ENCODE measurements at regions not wholly inside any gene's neighbourhood (a gene's known extent, or its start where the extent isn't known, plus 50 kb on each side); places are given as distances from the start of the nearest gene placed in this dataset.

DNA sequence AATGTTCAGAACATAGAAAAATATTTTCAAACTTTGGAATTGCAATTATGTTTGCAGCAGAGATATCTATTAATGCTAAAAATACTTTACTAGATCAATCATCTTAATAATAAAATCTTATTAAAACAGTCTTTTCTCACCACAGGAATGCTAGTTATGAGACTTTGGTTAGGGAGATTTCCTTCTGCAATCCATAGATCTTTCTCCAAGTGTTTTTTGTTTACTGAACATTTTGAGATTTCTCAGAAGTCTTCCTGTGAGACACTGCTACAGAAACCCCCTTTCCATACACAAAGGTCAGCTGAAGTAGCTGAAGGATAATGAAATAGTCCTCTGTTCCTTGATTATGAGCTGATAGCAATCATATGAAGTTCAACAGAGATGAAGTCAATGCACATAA lies 59.4 kb upstream of the RAPH1 start:
- Mint-ChIP-seq H3K27ac (ENCODE audit: unreplicated experiment) (no peak overlapping the region), H3K4me3 (no peak overlapping the region), H3K27me3 (ENCODE audit: low read depth) (no peaks in the 10 kb centered on the region), H3K4me1 (peaks cover 7% of the 10 kb centered on the region), H3K9me3 (no peaks in the 10 kb centered on the region), H3K36me3 (ENCODE audit: low read depth) (no peaks in the 10 kb centered on the region)
- TF ChIP-seq, protein P1, sequence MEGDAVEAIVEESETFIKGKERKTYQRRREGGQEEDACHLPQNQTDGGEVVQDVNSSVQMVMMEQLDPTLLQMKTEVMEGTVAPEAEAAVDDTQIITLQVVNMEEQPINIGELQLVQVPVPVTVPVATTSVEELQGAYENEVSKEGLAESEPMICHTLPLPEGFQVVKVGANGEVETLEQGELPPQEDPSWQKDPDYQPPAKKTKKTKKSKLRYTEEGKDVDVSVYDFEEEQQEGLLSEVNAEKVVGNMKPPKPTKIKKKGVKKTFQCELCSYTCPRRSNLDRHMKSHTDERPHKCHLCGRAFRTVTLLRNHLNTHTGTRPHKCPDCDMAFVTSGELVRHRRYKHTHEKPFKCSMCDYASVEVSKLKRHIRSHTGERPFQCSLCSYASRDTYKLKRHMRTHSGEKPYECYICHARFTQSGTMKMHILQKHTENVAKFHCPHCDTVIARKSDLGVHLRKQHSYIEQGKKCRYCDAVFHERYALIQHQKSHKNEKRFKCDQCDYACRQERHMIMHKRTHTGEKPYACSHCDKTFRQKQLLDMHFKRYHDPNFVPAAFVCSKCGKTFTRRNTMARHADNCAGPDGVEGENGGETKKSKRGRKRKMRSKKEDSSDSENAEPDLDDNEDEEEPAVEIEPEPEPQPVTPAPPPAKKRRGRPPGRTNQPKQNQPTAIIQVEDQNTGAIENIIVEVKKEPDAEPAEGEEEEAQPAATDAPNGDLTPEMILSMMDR (conservative IDR thresholded peaks at IDR 0.05) = no peak
- no peak for DNase-seq (ENCODE audit: low read depth, low spot score)

DNA sequence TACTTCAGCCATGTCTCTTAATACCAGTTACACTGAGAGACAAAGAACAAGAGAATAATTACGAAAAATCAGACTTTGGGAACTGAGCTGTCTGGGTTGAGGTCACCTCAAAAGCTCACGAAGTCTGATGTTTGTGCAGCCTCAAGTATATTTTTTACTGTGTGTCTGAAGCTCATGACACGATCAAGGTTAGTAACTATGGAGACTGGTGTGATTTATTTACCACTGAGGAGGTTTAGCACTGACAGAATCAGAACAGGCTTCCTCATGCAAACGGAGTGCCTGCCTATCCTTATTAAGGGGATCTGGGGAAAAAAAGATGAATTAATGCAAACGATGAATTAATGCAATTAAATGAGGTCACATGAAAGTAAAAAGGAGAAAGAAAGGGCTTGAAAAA lies 61.1 kb upstream of the RAPH1 start:
- TF ChIP-seq, protein P1 (conservative IDR thresholded peaks at IDR 0.05) = no peak
- Mint-ChIP-seq H3K9me3 (no peaks in the 10 kb centered on the region), H3K27me3 (ENCODE audit: low read depth) (no peaks in the 10 kb centered on the region), H3K4me3 (no peak overlapping the region), H3K36me3 (ENCODE audit: low read depth) (no peaks in the 10 kb centered on the region), H3K27ac (ENCODE audit: unreplicated experiment) (no peak overlapping the region), H3K4me1 (peaks cover 7% of the 10 kb centered on the region)
- no peak for DNase-seq (ENCODE audit: low read depth, low spot score)

DNA sequence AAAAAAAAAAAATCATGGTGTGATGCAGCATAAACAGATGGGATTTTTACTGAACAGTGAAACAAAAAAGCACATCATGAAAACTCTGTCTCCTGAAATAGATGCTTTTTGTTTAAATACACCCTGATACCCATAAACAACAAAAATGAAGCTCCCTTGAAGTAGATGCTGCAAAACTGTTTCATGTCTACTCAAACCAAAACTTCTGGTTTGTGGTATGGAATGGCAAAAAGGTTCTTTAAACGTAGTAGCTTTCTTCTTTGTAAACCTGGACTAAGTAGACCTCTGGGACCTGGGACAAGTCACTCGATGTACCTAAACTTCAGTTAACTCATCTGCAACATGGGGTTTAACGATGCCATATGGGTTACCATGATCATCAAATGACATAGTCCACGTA lies 64.4 kb upstream of the RAPH1 start:
- no peak for DNase-seq (ENCODE audit: low read depth, low spot score)
- Mint-ChIP-seq H3K4me3 (no peak overlapping the region), H3K9me3 (no peaks in the 10 kb centered on the region), H3K27ac (ENCODE audit: unreplicated experiment) (no peak overlapping the region), H3K4me1 (peaks cover 7% of the 10 kb centered on the region), H3K36me3 (ENCODE audit: low read depth) (no peaks in the 10 kb centered on the region), H3K27me3 (ENCODE audit: low read depth) (no peaks in the 10 kb centered on the region)
- TF ChIP-seq, protein P1 (conservative IDR thresholded peaks at IDR 0.05) = no peak

DNA sequence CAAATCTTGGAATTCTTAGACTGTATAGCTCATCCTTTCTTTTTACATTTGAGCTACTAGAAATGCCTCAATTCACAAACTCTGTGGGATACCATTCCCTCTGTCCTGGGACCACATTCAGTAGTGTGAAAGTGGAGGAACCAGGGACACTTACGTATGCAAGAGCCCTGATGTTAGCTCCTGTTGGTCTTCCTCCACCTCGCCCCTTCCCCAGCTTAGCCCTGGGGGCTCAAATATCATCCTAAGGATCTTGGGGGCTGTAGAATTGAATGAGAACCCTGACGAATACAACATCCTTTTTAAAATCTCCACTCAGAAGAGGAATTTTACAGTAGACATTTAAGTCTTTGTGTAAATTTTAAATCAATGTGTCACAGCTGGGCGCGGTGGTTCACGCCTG lies 65.2 kb upstream of the RAPH1 start:
- H3K27me3 Mint-ChIP-seq (ENCODE audit: low read depth) = no peaks in the 10 kb centered on the region
- H3K4me3 Mint-ChIP-seq = no peak overlapping the region
- no peaks in the 10 kb centered on the region for H3K4me1 Mint-ChIP-seq
- no peaks in the 10 kb centered on the region for H3K9me3 Mint-ChIP-seq
- no peak overlapping the region for H3K27ac Mint-ChIP-seq (ENCODE audit: unreplicated experiment)
- H3K36me3 Mint-ChIP-seq (ENCODE audit: low read depth) = no peaks in the 10 kb centered on the region
- TF ChIP-seq, protein P1 (conservative IDR thresholded peaks at IDR 0.05) = no peak
- no peak for DNase-seq (ENCODE audit: low read depth, low spot score)

DNA sequence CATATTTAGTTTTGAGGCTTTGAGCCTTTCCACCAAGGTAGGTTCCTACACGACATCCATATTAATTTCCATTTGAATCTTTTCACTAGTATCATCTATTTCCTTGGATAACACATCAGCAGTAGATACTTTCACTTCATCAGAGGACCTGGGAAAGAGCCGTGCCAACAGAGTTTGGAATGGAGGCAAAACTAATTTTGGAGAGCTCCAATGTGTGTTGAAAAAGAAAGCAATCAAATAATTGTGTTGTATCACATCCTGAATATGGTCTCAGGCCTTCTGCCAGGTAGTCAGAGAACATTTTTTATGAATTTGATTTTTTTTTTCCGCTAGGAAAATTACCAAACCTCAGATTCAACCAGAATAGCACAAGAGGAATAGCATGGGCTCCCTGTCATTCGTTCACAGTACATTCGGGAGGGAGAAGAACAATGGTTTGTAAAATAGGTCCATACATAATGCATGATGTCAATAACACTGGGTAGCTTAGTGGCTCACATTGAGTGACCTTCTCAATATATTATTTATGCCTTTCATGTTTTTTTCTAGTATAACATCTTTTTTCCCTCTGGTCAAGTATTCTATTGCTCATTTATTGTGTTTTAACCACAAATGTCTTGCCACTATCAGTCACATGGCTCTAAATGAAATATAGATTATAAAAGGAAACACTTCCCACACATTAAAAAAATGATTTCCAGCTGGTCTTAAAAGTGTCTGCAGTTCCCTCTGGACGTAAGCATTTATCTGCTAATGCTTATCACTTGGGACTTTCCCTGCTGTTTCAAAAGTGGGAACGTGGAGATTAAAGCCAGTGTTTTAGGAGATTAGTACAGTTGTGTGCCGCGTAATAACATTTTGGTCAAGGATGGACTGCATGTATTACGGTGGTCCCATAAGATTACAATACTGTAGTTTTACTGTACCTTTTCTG lies 68.6 kb upstream of the RAPH1 start:
- no peak overlapping the region for H3K4me3 Mint-ChIP-seq
- no peak for DNase-seq (ENCODE audit: low read depth, low spot score)
- H3K27ac Mint-ChIP-seq (ENCODE audit: unreplicated experiment) = no peak overlapping the region
- H3K9me3 Mint-ChIP-seq = no peaks in the 10 kb centered on the region
- TF ChIP-seq, protein P1 (conservative IDR thresholded peaks at IDR 0.05) = no peak
- no peaks in the 10 kb centered on the region for H3K36me3 Mint-ChIP-seq (ENCODE audit: low read depth)
- no peaks in the 10 kb centered on the region for H3K27me3 Mint-ChIP-seq (ENCODE audit: low read depth)
- H3K4me1 Mint-ChIP-seq = no peaks in the 10 kb centered on the region

Measured in neural crest cell (in vitro differentiated cells).